ENCODE measurements at regions not wholly inside any gene's neighbourhood (a gene's known extent, or its start where the extent isn't known, plus 50 kb on each side); places are given as distances from the start of the nearest gene placed in this dataset.

GRCh38 chr6:137353842-137354397, 134.7 kb upstream of the IFNGR1 start:
- no peak for DNase-seq (ENCODE audit: low read depth)

GRCh38 chr6:137353346-137353745, 134.2 kb upstream of the IFNGR1 start:
- no peak for DNase-seq (ENCODE audit: low read depth)

GRCh38 chr6:137352859-137353258, 133.7 kb upstream of the IFNGR1 start:
- no peak for DNase-seq (ENCODE audit: low read depth)

- no peak for DNase-seq (ENCODE audit: low read depth)
These were observed 132.7 kb upstream of the IFNGR1 start for GRCh38 chr6:137351890-137352289.

DNA sequence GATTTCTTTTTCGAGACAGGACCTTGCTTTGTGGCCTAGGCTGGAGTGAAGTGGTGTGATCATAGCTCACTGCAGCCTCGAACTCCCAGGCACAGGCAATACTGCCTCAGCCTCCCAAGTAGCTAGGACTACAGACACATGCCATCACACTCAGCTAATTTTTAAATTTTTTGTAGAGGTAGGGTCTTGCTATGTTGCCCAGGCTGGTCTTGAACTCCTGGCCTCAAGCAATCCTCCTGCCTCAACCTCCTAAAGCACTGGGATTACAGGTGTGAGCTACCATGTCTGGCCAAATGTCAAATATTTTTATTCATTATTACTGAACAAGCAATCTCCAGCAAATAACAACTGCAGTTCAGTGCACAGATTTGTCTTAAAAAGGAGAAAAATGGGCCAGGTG, 131.7 kb upstream of the IFNGR1 start:
- DNase-seq (ENCODE audit: low read depth), result no peak

- DNase-seq (ENCODE audit: low read depth), result no peak
These were observed 131.0 kb upstream of the IFNGR1 start for GRCh38 chr6:137349856-137350830.

DNA sequence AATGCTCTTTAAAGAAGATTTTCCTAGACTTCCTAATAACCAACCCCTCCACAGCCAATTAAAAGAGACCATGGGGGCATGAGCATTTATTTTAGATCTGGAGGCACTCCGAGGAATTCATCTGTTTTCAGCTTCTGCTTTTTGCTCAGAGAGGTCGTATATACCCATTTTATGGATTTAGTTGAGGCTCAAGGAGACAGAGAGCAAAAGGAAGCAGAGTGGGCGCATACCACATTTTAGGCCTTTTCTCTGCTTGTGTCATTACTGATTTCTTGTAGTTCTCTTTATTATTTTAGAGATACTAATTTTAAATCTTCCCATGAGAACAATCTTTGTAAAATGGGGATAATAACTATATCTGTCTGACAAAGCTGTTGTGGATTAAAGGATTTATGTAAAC, 129.6 kb upstream of the IFNGR1 start:
- DNase-seq (ENCODE audit: low read depth), result no peak

DNA sequence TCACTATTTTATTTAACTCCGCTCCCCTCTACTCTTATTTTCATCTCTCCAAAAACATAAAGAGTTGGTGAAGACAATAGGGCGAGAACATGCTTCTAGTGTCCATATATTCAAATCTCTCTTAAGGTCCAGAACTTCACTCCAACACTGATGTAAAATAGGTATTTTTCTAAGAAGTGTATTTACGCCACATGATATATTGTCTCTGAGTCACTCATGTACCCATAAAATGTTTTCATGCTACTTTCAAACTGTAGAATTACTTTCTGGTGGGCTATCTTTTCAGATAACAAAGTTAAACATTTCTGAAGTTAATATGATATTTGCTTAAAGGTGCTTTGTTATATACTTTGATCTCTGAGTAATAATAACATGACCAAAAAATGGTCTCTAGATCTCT, 124.1 kb upstream of the IFNGR1 start:
- DNase-seq (ENCODE audit: low read depth), result no peak

DNA sequence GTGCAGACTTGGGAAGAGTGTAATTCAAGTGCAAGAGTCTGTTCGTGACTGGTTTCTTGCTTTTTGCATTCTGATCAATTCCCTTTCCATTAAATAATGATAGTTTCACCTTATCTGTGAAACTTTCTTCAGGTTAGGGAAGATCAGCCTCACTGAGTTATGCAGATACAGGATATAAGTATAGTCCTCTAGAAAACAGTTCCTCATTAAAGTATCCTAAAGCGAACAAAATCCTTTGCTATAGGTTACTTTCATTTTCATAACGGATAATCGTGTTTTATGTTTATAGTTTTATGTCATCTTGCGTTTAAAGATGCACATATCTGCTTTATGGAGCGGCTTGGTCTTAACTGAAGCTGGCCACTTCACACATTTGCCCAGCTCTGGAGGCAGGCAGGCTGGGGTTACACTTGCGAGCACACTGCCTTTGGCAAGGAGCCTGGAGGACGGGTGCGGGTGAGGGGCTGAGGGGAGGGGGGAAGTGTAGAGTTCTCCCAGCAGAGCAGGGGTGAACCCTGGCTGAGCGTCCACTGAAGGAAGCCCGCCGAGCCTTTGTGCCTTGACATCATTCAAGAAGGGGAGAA, 123.5 kb upstream of the IFNGR1 start:
- DNase-seq (ENCODE audit: low read depth), result peak; percentile 19

DNA sequence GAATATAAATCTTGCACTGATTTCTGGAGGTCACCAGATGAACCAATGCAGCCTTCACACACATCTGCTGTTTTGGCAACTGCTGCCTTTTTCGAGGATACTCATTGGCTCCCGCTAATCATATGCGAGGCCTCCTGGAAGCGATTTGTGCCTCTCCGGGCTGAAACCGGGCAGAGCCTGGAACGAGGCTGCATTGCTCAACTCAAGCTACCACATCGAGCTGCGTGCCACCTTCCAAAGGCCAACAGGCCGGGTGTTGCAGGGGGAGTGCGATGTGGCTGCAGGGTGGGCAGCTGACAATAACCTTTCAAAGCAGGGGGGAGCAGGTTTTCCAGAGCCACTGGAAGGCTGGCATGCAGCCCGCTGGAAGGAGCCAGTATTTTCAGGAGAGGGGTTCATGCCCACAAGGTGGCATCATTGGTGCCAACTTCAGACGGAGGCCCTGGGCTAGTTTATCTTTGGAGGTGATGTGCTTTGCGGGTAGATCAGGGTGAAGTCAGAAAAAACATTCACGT, 122.6 kb upstream of the IFNGR1 start:
- peak; percentile 52 for DNase-seq (ENCODE audit: low read depth)

DNA sequence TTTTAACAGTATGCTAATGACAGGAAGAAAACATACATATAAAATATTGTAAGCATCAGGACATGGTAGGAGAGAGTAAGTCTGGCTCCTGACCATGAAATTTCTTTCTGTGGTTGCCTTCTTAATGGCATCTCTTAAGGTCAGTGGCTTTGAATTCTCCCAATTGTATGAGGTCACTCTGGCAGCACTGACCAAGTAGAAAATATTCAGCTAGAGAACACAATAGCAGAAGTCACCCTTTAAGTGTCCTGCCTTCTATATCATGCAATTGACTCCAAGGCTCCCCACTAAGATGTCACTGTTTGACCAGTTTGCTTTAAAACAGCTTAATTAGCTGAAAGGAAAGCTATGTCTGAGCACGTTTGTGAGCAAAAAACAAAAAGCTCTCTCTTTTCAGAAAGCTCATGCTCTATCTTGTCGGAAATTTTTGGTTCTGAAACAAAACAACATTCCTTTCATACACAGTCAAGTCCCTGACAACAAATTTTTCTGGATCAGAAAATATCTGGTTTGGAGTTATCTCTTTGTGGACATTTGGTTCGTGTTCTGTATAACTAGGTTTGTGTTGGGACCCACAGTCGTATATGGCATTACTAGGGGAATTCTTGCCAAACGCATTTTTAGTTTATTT, 120.9 kb upstream of the IFNGR1 start:
- DNase-seq (ENCODE audit: low read depth), result no peak

DNA sequence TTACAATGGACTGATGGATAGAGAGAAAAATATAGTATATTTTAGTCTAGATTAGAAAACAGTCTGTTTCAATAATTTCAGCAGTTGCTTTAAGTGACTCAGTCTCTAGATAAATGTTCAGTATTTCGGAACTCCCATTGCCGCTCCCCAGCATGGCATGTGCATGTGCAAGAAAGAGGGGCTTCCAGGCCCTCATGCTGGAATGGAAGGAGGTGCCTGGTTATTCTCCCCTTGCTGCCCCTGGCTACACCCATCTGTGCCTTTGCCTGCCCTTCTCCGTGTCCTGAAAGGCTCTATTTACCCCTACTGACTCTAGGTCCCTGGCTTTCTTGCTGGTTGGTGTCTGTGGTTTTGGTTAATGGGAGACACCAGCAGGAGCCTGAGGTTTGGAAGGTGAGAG, 115.7 kb upstream of the IFNGR1 start:
- no peak for DNase-seq (ENCODE audit: low read depth)

GRCh38 chr6:137334094-137334493, 114.9 kb upstream of the IFNGR1 start:
- no peak for DNase-seq (ENCODE audit: low read depth)

DNA sequence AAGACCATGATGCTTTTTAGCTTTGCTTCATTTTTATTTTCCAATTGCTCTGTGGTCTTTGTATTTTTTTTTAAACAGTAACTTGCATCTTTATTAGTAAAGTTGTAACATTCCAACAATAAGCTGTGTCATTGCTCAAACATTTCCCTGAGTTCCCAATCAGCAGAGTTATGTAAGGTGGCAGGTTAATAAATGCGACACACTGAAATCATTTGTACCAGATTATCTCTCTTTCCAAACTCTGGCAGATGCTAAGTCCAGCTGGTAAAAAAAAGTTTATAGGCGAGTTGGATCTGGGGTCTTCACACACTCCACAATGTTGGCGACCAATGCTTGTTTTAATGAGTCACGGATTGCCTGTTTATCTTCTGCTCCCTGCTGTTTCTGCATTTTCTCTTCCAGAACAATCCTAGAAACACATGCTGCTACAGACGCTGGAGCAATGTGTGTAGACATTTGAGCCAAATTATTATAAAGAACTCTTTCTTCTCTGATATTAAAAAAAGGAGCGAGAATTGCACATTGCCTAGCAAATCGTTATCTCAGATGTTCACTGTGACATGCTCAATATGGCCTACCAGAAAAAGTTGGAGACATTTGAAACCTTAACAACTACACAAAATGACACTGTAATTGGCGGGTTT, 113.6 kb upstream of the IFNGR1 start:
- DNase-seq (ENCODE audit: low read depth), result no peak

DNA sequence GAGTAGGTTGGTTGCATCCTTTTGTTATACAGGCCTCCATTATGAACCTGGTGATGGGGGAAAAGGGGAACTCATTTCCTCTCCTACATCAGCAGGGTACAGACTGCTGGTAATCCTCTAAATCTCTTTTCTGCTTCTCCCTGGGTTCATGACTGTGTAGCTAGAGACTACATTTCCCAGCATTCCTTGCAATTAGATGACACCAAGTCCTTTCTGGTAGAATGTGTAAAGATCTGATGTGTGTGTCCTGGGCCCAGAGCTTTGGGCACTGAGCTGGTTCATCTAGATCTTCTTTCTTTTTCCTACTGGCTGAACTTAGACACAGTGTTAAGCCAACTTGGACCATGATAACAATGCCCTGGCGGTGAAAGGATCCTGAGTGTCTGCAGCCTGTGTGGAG, 104.7 kb upstream of the IFNGR1 start:
- no peak for DNase-seq (ENCODE audit: low read depth)

DNA sequence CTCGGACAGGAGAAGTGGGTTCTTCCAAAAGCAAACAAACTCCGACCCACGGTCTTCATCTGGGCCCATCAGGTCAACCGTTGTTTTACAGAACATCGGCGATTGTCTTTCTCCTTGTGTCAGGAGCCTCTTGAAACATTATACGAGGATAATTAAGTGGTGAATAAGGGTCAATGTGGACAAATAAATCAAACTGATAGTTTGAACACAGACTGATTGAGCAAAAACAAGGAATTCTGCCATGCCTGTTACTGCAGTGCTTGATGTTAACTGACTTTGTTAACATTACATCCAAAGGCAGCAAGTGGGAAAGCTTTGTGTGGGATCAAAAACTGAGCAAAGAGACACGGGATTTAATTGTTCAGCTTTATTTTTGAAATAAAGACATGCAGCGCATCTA, 101.1 kb upstream of the IFNGR1 start:
- DNase-seq (ENCODE audit: low read depth), result no peak

DNA sequence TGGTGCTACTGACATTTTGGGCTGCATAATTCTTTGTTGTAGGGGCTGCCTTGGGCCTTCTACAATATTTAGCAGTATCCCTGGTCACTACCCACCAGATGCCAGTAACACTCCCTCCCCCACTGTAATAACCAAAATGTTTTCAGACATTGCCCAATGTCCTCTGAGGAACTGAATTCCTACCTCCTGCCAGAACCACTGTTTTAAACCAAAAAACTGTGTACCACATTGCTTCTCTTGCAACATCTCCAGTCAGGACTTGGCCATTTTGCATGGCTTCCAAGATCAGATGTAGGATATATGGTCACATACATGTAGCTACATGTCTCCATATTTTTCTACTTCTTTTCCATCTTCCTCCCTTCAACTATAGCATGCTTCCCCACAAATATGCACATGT, 97.4 kb upstream of the IFNGR1 start:
- no peak for DNase-seq (ENCODE audit: low read depth)

DNA sequence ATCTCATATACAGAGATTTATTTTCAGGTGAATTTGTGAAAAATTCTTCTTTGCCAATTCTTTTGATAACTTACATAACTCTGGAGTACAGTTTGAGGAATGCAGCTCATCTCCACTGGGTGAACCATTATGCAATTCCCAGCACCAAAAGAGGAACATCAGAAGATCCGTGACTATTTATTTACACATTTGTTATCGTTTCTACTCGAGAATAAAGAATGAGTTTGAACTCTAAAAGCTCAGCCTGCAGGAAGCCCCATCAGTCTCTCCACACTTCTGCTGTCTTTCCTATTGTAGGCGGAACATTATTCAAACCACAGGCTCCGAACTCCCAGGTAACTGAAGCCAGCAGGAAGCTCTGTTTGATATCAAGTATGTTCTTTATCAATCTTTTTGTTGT, 95.9 kb upstream of the IFNGR1 start:
- no peak for DNase-seq (ENCODE audit: low read depth)

DNA sequence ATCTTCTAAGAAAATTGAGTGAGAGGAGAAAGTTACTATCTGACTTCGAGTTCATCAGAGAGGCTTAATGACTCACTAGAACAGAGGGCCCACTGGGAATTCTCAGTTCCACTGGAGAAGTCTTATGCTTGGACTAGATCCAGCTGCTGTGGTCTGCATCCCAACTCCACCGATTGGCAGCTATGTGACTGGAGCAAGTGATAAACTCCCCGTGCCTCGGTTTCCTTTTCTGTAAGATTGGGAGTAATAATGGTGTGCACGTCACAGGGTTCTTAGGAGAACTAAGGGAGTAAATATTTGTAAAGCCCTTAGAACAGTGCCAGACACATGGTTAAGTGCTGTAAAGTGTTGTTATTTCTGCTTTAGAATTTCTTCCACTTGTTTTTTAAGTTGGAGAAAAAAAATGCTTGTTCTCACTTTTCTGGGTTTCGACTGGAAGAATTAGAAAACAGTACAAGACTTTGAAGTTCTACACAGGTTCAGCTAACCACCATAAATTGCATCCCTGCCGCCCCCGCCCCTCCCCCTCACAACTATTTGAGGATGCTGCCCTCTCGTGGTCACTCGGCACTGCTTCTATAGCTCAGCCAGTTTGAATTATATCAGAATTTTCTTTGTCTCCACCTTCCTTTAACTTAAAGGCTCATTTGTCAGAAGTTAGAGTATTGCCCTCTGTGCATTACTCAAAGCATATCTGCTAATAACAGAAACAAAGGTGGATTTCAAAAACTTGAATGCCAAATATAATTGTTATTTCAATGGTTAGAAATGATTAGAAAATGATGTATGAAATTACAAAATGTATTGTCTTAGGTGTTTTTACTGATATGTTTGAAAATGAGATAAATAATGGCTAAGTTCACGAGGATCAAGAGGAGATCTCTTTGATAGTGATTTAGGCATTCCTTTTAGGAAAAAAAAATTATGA, 95.0 kb upstream of the IFNGR1 start:
- peak; percentile 77 for DNase-seq (ENCODE audit: low read depth)

- no peak for DNase-seq (ENCODE audit: low read depth)
These were observed 94.0 kb upstream of the IFNGR1 start for GRCh38 chr6:137313211-137313610.

GRCh38 chr6:137311940-137312339, 92.8 kb upstream of the IFNGR1 start:
- DNase-seq (ENCODE audit: low read depth), result no peak
